Stimulated activated CD4-positive, alpha-beta T cell treated with anti-CD3 and anti-CD28 coated beads, Interleukin-4, amount 100 ng/mL, for 4 hours (primary cell): ENCODE measurements at regions not wholly inside any gene's neighbourhood (a gene's known extent, or its start where the extent isn't known, plus 50 kb on each side); places are given as distances from the start of the nearest gene placed in this dataset.
A peak's percentile ranks its signal among the peaks of the same experiment; 100 is the strongest.
"Not testable (repeated sequence)": the region's sequence is repeated elsewhere in the genome, so short reads cannot be mapped to it uniquely, and the experiment has no call there.

Source experiments
- DNase-seq, 2 experiments: peaks; one replicate each; pipeline ENCODE4 v3.0.0-alpha.2; 2020

DNA sequence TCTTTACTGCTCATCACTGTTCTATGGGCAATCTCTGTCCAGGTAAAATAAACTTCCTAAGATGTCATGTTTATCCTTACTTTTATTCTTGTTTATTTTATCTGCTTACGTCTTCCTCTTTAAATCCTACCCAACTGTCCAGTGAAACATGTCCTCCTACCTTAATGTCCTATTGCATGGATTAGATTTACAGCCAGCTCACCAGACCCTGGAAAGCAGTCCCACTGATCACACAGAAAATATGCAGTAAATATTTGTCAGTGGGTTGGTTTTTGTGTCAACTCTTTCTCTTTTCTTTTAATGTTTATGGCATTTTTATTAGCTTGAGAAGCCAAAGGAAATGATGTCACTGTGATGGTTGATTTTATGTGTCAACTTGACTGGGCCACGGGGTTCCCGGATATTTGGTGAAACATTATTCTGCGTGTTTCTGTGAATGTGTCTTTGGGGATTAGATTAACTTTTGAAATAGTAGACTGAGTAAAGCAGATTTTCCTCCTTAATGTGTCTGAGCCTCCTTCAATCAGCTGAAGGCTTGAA is 258.3 kb downstream of the SRGAP2C start:
- no peak for DNase-seq

DNA sequence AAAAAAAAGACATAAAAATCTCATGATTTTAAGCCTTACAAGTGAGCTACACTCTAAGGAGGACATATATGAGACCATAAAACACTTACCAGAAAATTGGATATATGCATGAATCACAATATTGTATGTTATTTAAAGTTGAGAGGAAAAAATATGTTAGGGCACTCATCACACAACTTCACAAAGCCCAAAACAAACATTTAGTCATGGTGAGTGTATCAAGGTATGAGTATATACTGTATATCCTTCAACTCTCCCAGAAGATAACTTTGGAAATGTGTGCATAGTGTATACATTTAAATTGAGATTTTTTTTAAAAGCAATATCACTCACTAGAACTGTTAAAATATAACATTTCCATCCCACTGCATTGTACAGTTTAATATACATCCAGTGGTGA is 259.3 kb downstream of the SRGAP2C start:
- DNase-seq: no peak

DNA sequence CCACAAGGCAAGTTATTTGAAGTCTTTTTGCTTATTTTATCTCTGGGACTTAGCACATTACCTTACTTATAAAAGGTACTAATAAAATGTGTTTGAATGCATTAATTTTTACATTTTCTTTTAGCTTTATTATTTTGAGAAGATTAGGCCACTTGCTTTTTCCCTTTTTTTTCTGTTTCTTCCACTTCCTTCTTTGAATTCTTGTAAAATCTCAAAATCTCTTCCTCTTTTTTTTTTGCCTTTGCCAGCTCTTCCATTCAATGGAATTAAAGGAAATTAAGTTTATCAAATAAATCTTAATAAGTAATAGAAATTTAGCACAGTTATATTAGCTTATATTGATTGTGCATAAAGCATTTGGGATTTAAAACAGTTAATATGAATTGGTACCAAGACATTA is 260.9 kb downstream of the SRGAP2C start:
- no peak for DNase-seq

DNA sequence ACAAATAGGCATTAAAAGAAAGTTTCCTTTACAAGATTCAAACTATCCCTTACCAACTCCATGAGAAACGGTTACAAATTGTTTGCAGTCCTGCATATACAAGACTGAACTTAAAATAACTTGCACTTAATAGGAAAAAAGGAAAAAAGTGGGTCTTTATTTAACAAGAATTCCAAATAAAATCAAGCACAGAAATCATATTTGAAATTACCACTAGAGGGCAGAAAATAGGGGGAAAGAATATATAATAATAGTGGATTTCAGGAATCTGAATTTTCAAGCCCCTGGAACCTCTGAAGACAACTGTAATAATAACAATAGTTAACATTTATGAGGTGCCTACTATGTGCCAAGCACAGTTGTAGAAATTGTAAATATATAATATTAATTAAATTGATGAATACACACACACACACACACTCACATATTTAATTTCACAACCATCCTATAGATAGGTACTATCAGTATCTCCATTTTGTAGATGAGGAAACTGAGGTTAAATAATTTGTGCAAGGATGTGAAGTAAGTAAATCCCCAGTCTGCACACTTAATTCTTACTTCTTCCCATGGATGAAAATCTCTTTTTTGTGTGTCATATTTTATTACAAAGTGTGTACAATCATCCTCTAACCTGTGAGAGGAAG is 262.6 kb downstream of the SRGAP2C start:
- DNase-seq: not testable (repeated sequence)

DNA sequence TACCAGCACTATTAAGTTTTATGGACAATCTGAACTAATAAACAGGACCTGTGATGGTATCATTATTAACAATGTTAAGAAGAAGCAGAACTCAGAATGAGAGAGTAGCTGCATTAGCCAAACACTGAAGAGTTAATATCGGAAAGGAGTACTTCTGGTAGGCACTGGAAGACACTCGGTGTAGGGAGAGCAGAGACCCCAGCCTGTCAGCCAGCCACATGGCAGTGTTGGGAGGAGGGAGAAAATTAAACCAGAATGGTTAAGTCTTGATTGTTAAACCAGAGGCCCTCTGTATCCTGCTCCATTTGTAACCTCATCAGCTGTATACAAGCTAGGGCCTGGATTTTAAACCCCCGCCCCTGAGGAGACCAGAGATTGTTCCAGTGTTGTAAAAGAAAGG is 263.3 kb downstream of the SRGAP2C start:
- not testable (repeated sequence) for DNase-seq

DNA sequence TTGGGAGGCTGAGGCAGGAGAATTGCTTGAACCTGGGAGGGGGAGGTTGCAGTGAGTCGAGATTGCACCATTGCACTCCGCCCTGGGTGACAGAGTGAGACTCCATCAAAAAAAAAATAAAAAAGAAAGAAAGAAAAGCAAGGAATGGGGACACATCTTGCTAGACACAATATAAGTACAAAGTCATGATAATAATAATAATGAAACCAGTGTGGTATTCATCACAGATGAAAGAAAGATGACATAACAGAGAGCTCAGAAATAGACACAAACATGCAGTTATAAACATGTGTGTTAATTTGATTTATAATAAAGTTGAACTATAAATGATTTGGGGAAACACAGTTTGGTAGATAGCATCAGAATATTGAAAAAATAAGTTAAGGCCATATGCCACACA is 264.1 kb downstream of the SRGAP2C start:
- no peak for DNase-seq

DNA sequence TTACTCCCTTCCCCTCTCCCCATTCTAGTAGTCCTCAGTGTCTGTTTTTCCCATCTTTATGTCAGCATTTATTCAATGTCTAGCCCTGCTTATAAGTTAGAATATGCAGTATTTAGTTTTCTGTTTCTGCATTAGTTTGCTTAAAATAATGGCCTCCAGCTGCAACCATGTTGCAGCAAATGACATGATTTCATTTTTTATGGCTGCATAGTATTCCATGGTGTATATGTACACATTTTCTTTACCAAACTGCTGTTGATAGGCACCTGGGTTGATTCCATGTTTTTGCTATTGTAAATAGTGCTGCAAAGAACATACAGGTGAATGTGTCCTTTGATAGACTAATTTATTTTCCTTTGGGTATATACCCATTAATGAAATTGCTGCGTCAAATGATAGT is 267.7 kb downstream of the SRGAP2C start:
- no peak for DNase-seq

DNA sequence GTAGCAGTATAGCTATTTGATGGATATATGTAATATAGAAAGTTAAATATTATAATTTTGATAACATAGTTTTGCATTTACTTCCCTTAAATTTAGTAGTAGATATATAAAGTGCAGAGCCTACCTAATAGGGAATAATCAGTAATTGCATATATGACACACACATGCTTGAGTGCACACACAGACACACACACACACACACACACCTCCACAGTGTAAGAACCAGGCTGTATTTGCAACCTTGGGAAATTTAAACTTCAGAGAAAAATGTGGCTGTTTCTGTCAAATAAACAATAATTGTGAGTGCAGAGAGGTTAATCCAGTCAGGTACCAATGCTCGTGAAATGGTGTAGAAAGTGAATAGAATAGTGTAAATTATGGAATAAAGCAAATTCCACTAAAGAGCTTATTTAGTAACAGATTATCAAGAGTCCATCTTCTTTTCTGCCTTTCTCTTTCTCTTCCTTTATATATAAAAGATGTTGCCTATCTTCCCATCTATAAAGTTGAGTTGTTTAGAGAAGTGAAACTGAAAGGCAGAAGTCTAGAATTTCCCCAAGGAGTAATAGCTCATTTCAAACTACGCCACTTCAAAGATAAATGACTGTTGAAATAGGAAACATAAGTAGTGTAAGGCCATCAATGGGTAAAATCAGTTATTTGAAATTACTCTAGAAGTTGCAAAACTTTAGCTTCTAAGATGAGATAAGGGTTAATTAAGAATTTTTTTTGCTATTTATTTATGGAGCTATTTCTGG is 273.7 kb downstream of the SRGAP2C start:
- no peak for DNase-seq

DNA sequence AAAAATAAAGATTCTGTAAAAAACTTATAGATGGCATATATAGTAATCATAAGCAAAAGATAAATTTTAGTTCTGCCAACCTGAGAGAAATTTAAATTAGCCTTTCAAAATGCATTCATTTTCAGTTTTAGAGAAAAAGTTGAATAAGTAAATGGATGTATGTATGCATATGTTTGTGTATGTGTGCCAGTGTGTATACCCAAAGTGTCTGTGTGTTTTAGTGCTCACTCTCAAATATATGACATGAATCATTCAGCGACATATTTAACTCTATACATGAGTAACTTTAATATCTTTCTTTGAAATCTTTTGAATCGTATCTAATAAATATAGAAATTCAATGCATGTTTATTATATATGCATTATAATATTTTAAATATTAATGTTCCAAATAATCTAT is 274.5 kb downstream of the SRGAP2C start:
- no peak for DNase-seq

DNA sequence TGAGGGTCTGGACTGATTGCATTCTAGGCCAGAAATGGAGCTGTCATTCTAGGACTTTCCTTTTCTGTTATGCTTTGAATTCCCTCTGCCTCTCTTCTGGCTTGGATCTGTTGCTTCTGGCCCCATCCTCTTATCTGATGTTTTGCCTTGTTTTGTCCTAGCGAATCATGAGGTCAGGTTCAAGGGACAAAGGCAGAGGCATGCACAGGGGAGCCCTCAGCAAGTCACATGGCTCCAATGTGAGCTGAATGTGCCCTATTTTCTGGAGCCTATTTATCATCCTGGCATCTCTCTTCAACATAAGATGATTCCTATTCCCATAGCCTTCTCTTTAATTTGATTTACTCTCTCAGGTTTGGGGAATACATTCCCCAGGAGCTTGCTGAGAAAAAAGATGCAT is 284.6 kb downstream of the SRGAP2C start:
- not testable (repeated sequence) for DNase-seq

DNA sequence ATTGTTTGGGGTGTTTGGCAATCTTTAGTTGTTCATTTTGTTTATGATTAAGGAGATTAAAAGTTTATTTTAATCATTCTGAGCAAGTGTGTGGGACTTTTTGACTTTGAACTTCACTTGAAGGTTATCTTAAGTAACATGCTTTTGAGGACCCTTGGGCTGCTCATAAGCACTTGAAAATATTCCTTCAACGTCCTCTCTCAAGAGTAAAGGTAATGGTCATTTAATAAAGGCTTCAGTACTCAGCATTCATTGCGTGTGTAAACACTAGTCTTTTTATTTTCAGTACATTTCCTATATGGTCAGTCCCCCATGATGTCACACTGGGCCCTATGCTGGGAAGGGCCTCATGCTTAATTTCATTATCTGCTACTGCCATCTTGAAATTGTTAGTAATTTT is 285.6 kb downstream of the SRGAP2C start:
- not testable (repeated sequence) for DNase-seq

DNA sequence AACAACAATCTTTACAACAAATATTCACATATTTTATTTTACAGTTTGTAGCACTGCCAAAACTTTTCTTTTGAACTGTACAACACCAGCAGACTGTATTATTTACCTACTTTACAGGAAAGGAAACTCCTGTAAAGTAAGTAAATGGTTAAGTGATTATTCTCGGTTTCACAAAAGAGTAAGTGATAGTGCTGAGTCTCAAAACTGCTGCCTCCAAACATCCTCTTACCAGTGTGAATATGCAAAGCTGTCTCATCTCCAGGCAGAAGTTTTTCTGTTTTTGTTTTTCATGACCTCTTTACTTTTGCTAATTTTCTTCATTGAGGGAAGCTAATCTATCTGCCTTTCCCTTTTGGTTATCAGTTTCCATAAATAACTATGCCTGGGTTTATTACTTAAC is 286.7 kb downstream of the SRGAP2C start:
- DNase-seq: no peak

DNA sequence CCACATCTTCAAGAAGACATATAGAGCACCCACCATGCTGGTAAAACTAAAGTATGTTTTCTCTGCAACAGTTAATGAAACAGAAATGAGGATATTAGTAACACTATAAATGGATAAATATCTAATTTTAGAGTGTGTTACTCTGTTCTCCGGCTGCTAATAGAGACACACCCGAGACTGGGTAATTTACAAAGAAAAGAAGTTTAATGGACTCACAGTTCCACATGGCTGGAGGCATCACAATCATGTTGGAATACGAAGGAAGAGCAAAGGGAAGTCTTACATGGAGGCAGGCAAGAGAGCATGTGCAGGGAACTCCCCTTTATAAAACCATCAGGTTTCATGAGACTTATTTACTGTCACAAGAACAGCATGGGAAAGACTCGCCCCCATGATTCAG is 287.2 kb downstream of the SRGAP2C start:
- no peak for DNase-seq

DNA sequence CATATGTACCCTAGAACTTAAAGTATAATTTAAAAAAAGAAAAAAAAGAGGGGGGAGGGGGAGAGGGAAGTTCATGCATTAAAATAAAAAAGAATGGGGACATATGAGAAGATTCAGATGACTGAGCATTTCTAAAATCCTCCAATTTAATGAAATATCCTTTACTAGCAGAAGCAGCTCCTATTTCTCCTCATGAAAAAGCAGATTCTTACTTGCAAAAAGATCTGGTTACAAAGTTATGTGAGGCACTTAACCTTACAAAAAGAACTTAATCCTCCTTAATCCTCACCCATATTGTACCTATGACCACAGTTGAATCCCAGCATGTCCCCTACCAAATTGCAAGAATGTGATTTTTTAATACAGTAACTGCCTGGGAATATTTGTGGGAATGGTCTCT is 298.5 kb downstream of the SRGAP2C start:
- DNase-seq: no peak

DNA sequence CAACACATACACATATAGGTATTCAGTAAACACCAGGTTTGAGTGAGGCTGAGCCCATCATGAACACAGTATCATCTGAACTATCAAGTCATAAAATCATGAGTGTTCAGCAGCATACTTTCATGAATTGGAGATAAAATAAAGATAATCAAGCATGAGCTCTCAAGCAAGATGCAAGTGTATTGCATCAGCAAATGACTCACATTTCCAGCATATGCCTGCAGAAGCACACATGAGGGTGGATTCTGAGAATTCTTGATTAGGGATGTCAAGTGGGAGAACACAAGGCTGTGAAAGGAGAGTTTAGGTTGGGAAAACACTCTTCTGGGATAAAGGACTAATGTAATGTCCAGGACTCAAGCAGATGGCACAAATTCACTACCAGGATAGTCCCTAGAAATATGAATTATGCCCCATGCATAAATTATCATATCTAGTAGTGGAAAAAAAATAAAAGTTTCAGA is 299.2 kb downstream of the SRGAP2C start:
- no peak for DNase-seq

DNA sequence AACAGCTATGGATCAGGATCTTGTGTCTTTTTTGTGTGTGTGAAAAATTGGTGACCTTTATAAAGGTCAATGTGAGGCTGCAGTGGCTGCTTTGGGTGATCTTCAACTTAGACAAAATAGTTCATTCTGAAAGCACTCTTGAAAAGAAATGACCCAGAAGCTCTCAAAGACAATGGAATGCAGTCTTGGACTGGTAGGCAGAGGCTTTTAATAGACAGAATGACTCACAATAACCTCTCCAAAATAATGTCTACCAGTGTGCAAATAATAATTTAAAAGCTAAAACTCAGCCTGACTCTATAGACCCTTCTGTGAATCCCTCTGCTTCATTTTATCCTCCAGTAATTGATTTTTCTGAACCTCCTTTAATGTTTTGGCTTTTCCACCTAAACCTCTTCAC is 310.0 kb downstream of the SRGAP2C start:
- DNase-seq: not testable (repeated sequence)

DNA sequence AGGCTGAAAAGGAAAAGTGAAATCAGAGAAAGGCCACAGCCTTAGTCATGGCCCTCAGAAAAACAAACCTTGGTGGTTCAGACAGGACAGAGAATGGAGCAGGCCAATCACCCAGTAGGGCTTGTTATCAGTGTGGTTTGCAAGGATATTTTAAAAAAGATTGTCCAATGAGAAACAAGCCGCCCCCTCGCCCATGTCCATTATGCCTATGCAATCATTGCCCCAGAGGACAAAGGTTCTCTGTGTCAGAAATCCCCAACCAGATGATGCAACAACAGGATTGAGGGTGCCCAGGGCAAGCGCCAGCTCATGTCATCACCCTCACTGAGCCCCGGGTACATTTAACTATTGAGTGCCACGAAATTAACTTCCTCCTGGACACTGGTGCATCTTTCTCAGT is 326.7 kb downstream of the SRGAP2C start:
- DNase-seq: not testable (repeated sequence)

DNA sequence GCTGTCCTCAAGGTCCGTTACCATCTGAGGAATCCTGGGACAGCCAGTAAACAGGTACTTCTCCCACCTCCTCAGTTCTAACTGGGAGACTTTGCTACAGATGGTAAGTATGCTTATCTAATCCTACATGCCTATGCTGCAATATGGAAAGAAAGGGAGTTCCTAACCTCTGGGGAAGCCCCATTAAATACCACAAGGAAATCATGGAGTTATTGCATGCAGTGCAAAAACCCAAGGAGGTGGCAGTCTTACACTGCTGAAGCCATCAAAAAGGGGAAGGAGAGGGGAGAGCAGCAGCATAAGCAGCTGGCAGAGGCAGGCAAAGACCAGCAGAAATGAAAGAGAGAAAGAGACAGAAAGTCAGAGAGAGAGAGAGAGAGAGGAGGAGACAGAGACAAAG is 327.1 kb downstream of the SRGAP2C start:
- DNase-seq: not testable (repeated sequence)

DNA sequence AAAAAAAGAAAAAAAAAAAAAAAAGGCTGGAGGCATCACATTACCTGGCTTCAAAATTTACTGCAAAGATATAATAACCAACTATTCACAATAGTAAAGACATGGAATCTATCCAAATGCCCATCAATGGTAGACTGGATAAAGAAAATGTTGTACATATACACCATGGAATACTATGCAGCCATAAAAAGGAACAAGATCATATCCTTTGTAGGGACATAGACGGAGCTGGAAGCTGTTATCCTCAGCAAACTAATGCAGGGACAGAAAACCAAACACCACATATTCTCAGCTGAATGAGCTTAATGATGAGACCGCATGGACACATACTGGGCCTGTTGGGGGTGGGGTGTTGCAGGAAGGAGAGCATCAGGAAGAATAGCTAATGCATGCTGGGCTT is 330.5 kb downstream of the SRGAP2C start:
- DNase-seq: no peak

DNA sequence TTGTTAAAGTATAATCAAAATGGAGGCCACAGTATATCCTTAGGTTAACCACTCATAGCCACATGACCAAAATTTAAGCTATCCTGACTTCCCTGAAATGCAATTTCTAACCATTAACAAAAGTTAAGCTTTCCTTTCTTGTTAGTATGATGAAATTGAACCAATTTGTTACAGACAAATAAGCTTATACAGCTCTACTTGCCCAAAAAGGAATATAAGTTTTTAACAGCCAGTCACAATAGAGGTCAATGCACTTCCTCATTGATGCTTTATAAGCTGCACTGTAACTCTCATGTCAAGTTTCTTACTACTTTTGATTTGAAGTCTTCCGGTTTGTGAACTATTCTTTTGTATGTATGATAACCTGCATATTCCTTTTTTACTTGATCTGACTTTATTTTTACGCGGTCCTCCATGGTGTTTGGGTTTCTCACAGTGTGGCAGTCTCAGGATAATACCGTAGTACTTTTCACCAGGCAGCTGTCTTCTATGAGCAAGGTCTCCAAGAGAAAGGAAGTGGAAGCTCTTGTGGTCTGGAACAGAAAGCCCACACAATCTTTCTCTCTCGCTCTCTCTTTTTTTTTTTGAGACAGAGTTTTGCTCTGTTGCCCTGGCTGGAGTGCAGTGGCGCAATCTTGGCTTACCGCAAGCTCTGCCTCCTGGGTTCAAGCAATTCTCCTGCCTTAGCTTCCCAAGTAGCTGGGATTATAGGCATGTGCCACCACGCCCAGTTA is 331.6 kb downstream of the SRGAP2C start:
- peak in 1 of 2 experiments; percentile 15 for DNase-seq

DNA sequence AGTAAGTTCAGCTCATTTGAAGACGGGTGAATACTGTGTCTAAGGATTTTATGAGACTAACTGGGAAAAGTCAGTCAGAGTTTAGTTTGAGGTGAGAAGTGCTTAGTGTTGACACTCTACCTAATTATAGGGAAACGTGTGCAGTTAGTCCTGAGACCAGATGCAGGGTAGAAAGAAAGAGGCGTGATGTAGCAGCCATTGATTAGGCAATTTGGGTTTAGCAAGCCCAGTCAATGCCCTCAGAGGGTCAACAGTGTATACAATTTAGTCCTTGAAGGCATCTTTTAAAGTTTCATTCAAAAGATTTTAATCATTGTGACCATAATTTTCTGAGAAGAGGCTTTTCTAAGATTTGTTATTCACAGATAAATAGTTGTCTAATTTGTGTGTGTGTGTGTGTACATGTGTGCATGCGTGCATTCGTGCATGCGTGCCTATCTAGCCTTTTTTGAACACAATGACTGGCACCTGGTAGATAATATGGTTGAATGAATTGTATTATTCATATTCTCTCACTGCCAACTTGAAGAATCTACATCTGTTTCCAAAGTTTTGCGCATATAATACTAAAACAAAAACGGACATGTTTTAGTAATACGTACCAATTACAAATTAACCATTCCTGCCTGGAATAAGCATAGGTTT is 332.9 kb downstream of the SRGAP2C start:
- no peak for DNase-seq

DNA sequence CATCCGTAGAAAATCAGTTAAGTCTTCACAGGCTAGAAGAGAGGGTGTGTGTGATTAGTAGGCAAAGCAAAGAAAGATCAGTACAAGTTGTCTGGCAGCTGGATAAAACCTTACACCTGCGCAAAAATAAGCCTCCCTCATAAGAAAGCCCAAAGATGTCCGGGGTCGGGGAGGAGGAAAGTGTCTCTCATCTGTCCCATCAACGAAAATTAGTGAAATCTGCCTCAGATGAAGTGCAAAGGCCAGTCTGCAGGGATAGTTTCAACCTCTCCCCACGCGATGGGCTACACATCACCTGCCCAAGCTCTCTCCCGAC is 333.9 kb downstream of the SRGAP2C start:
- no peak for DNase-seq

DNA sequence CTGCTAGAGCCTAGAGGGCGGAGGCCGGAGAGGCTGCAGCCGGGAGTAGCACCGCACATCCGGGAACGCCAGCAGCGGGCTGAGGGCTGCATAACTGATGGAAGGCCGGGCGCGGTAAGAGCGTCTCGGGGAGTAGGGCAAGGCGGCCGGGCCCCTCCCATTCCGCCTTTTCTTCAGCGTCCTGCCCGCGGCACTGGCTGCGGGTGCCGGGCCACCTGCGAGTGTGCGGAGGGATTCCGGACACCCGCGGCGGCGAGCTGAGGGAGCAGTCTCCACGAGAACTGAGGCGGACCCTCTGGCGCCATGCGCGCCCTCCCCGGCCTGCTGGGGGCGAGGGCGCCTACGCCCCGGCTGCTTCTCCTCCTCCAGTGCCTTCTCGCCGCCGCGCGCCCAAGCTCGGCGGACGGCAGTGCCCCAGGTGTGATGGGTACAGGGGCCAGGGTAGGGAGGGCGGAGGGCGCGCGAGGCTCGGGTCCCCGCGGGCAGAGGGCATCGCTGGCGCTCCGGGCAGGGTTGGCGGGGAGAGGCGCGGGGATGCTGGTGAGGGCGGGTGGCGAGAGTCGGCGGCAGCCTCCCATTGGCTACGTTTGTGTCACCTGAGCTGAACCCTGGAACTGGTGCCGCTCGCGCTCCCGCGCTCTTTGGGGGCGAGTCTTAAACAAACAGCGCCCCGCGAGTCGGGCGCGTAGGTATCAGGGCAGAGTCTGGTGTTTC is 334.4 kb downstream of the SRGAP2C start:
- peak; percentile 76 to 89 for DNase-seq
